ENCODE measurements at regions not wholly inside any gene's neighbourhood (a gene's known extent, or its start where the extent isn't known, plus 50 kb on each side); places are given as distances from the start of the nearest gene placed in this dataset.

GRCh38 chr5:19370655-19371386 is 617.2 kb downstream of the CDH18 start:
- no peak for TF ChIP-seq CTCF (IDR thresholded peaks at IDR 0.05)
- Histone ChIP-seq H3K27ac (no peak overlapping the region), H3K4me1 (ENCODE audit: control insufficient read depth in 1 of 2, low read depth in 2 of 2) (no peaks in the 10 kb centered on the region), H3K4me3 (no peak overlapping the region), H3K36me3 (no peaks in the 10 kb centered on the region), H3K9me3 (no peaks in the 10 kb centered on the region), H3K27me3 (replicated peaks; ENCODE audit: insufficient read depth) (no peaks in the 10 kb centered on the region)
- DNase-seq (ENCODE audit: low spot score), result no peak
- ATAC-seq (ENCODE audit: insufficient number of reproducible peaks, low FRiP score, low read depth), result no peak

- H3K27ac ChIP-seq, result no peak overlapping the region
- no peaks in the 10 kb centered on the region for H3K9me3 ChIP-seq
- no peaks in the 10 kb centered on the region for H3K27me3 ChIP-seq (replicated peaks; ENCODE audit: insufficient read depth)
- H3K4me1 ChIP-seq (ENCODE audit: control insufficient read depth in 1 of 2, low read depth in 2 of 2), result no peaks in the 10 kb centered on the region
- no peak overlapping the region for H3K4me3 ChIP-seq
- no peak for DNase-seq (ENCODE audit: low spot score)
- no peak for TF ChIP-seq CTCF (IDR thresholded peaks at IDR 0.05)
- no peak for ATAC-seq (ENCODE audit: insufficient number of reproducible peaks, low FRiP score, low read depth)
- H3K36me3 ChIP-seq, result no peaks in the 10 kb centered on the region
Observed at GRCh38 chr5:19388391-19388790, 599.6 kb downstream of the CDH18 start.

- no peak overlapping the region for H3K4me3 ChIP-seq
- ATAC-seq (ENCODE audit: insufficient number of reproducible peaks, low FRiP score, low read depth), result no peak
Observed at GRCh38 chr5:19401032-19401431, 587.0 kb downstream of the CDH18 start.

GRCh38 chr5:19406576-19407365 is 581.2 kb downstream of the CDH18 start:
- ATAC-seq (ENCODE audit: insufficient number of reproducible peaks, low FRiP score, low read depth), result no peak
- Histone ChIP-seq H3K4me1 (ENCODE audit: control insufficient read depth in 1 of 2, low read depth in 2 of 2) (no peaks in the 10 kb centered on the region), H3K9me3 (no peaks in the 10 kb centered on the region), H3K27me3 (replicated peaks; ENCODE audit: insufficient read depth) (no peaks in the 10 kb centered on the region), H3K4me3 (no peak overlapping the region), H3K36me3 (no peaks in the 10 kb centered on the region), H3K27ac (no peak overlapping the region)
- no peak for DNase-seq (ENCODE audit: low spot score)
- no peak for TF ChIP-seq CTCF (IDR thresholded peaks at IDR 0.05)

More at GRCh38 chr5:19401032-19401431, 587.0 kb downstream of the CDH18 start:
- H3K36me3 ChIP-seq, result no peaks in the 10 kb centered on the region
- no peak overlapping the region for H3K27ac ChIP-seq
- no peak for DNase-seq (ENCODE audit: low spot score)
- H3K27me3 ChIP-seq (replicated peaks; ENCODE audit: insufficient read depth), result no peaks in the 10 kb centered on the region
- no peak for TF ChIP-seq CTCF (IDR thresholded peaks at IDR 0.05)
- H3K4me1 ChIP-seq (ENCODE audit: control insufficient read depth in 1 of 2, low read depth in 2 of 2), result no peaks in the 10 kb centered on the region
- no peaks in the 10 kb centered on the region for H3K9me3 ChIP-seq

GRCh38 chr5:19408149-19408548 is 579.9 kb downstream of the CDH18 start:
- no peak for TF ChIP-seq CTCF (IDR thresholded peaks at IDR 0.05)
- DNase-seq (ENCODE audit: low spot score), result no peak
- no peak for ATAC-seq (ENCODE audit: insufficient number of reproducible peaks, low FRiP score, low read depth)
- no peaks in the 10 kb centered on the region for H3K27me3 ChIP-seq (replicated peaks; ENCODE audit: insufficient read depth)
- H3K4me3 ChIP-seq, result no peak overlapping the region
- no peaks in the 10 kb centered on the region for H3K9me3 ChIP-seq
- H3K27ac ChIP-seq, result no peak overlapping the region
- no peaks in the 10 kb centered on the region for H3K4me1 ChIP-seq (ENCODE audit: control insufficient read depth in 1 of 2, low read depth in 2 of 2)
- no peaks in the 10 kb centered on the region for H3K36me3 ChIP-seq
